ENCODE measurements at regions not wholly inside any gene's neighbourhood (a gene's known extent, or its start where the extent isn't known, plus 50 kb on each side); places are given as distances from the start of the nearest gene placed in this dataset.
"Not testable (repeated sequence)": the region's sequence is repeated elsewhere in the genome, so short reads cannot be mapped to it uniquely, and the experiment has no call there.

DNA sequence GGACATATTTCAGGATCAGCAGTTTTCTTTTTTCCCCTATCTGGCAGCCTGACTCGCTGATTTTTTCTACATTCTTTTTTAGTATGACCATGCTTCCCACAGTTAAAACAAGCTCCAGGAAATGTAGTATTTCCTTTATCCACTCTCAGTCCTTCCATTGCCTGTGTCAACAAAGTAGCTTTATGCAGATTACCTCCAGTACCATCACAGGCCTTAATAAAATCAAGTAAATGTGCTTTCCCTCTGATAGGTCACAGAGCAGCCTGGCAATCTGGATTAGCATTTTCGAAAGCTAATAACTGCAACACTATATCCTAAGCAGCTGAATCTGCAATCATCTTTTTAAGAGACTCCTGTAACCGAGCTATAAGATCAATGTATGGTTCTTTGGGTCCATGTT, 432.6 kb upstream of the SGO1 start:
- TF ChIP-seq, protein P1, sequence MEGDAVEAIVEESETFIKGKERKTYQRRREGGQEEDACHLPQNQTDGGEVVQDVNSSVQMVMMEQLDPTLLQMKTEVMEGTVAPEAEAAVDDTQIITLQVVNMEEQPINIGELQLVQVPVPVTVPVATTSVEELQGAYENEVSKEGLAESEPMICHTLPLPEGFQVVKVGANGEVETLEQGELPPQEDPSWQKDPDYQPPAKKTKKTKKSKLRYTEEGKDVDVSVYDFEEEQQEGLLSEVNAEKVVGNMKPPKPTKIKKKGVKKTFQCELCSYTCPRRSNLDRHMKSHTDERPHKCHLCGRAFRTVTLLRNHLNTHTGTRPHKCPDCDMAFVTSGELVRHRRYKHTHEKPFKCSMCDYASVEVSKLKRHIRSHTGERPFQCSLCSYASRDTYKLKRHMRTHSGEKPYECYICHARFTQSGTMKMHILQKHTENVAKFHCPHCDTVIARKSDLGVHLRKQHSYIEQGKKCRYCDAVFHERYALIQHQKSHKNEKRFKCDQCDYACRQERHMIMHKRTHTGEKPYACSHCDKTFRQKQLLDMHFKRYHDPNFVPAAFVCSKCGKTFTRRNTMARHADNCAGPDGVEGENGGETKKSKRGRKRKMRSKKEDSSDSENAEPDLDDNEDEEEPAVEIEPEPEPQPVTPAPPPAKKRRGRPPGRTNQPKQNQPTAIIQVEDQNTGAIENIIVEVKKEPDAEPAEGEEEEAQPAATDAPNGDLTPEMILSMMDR (IDR thresholded peaks at IDR 0.05) = not testable (repeated sequence)
- not testable (repeated sequence) for TF ChIP-seq POLR2A (IDR thresholded peaks at IDR 0.05)

All from Peyer's patch (tissue), 4 donors.